COLO829 (cell line): ENCODE measurements at regions not wholly inside any gene's neighbourhood (a gene's known extent, or its start where the extent isn't known, plus 50 kb on each side); places are given as distances from the start of the nearest gene placed in this dataset.

Experiments used
- DNase-seq: peaks from one replicate; pipeline ENCODE4 v3.0.0; 2012; ENCODE audit warnings: low spot score

- DNase-seq = no peak
Measured at GRCh38 chr22:27350306-27350705, 451.2 kb downstream of the MN1 start.

DNA sequence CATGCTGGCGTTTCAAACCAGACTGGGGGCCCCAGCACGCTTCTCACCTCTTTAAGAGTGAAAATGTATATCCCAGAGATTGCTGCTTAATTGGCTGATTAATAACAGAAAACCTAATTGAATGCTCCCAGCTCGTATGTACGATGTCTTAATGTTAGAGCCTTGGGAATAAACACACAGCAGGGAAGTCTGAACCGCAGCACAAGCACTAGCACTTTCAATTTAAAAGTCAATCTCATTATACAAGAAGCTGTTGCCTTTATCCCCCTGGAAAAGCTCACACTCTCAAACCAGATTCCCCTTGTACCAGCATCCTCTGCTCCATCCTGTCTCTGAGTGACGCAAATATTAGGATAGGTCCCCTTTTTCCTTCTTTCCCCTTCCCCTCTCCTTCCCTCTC lies 449.1 kb downstream of the MN1 start:
- no peak for DNase-seq

- DNase-seq = no peak
Measured at GRCh38 chr22:27358096-27358870, 443.3 kb downstream of the MN1 start.

GRCh38 chr22:27370269-27370668 lies 431.3 kb downstream of the MN1 start:
- DNase-seq = no peak

- DNase-seq = no peak
Measured at GRCh38 chr22:27370987-27371386, 430.6 kb downstream of the MN1 start.

DNA sequence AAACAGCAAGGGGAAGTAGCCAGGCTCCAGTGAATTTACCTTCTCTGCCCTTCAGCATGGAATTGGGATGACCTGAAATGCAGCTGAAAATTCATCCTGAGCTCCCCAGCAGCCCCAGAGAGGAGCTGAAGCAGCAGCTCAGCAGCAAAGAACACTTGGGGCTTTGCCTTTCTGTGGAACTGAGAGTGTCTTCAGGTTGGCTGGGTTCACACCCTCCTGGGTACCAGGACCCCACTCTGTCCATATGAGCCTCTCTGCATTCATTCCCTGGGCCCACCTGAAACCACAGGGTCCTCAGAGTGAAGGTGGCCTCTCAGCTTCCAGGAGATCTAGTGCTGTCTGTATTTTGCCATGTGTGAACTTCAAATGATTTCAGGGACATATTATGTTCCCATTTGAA lies 429.2 kb downstream of the MN1 start:
- no peak for DNase-seq

DNA sequence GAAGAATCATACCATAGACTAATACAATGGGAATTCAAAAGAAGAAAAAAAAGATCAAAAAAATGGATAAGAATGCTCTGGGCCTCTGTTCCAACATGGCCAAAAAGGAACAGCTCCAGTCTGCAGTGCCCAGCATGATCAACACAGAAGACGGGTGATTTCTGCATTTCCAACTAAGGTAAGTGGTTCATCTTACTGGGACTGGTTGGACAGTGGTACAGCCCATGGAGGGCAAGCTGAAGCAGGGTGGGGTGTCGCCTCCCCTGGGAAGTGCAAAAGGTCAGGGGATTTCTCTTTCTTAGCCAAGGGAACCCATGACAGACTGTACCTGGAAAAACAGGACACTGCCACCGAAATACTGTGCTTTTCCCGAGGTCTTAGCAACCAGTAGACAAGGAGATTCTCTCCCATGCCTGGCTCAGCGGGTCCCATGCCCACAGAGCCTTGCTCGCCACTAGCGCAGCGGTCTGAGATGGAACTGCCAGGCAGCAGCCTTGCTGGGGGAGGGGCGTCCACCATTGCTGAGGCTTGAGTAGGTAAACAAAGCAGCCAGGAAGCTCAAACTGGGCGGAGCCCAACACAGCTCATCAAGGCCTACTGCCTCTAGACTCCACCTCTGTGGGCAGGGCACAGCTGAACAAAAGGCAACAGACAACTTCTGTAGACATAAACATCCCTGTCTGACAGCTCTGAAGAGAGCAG lies 428.4 kb downstream of the MN1 start:
- DNase-seq = no peak

DNA sequence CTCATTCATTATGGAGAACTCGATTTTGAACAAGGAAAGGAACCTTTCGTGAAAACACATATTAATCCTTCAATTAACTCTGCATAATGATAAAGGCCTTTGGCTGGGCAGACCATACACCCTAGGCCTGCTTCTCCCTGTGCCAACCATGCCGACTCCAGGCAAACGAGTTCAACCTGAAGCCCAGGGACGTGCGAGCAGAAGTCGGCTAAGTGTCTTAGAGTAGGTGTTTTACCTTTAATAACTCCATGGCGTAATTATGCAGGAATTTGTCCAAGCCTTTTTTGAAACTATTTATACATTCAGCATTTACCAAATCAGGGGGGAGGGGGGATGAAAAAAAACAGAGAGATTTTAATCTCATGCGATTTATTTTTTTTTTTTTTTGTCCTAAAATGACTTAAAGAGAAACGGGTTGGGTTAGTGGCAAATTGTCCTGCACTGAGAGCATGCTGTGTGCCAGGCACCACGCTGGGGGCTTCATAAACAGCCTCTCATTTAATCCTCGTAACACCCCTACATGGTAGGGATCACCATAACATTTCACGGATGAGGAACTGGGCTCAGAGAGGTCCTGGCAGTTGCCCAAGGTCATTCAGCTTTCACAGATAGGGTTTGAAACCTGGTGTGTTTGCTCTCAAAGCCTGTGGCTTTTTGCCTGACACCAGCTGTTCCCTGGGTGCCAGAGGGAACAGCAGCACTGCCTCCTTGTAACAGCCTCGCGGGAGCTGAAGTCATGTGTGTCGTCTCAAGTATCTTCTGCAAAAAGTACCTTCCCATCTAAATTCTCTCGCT lies 423.9 kb downstream of the MN1 start:
- no peak for DNase-seq

GRCh38 chr22:27378311-27378800 lies 423.2 kb downstream of the MN1 start:
- DNase-seq = no peak

GRCh38 chr22:27378995-27379394 lies 422.6 kb downstream of the MN1 start:
- no peak for DNase-seq

GRCh38 chr22:27380855-27381254 lies 420.7 kb downstream of the MN1 start:
- no peak for DNase-seq

GRCh38 chr22:27381552-27381951 lies 420.0 kb downstream of the MN1 start:
- DNase-seq = no peak

DNA sequence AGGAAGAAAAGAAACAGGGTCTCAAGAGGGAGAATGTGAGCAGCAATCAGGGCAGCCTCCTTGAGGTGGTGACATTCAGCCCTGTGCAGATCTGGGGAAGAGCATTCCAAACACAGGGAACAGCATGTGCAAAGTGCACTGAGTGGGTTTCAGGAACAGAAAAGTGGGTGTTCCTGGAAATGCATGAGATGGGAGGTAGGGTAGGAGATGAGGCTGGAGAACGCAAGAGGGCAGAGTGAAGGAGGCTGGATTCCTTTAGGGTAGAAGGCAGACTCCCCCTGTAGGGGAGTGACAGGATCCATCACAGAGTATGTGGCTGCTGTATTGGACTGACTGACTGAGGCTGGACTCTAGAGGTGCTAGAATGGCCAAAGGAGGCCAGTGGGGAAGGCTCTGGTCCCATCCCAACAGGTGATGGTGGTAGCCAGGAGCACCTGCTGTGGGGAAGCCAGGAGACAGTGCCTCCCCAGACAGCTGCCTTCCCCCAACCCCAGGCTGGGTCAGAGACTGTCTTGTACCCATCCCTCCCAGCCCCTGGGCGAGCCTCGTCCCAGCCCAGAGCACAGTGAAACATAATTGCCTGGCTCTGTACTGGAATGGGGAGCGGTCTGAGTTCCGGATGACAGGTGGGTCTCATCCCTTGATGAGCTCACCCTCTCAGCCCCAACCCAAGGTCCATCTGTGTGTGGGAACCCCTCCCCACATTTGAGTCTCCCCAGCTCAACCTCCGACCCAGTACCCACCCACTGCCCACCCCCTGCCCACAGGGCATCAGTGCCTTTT lies 419.4 kb downstream of the MN1 start:
- no peak for DNase-seq

- no peak for DNase-seq
Measured at GRCh38 chr22:27382947-27383346, 418.6 kb downstream of the MN1 start.

DNA sequence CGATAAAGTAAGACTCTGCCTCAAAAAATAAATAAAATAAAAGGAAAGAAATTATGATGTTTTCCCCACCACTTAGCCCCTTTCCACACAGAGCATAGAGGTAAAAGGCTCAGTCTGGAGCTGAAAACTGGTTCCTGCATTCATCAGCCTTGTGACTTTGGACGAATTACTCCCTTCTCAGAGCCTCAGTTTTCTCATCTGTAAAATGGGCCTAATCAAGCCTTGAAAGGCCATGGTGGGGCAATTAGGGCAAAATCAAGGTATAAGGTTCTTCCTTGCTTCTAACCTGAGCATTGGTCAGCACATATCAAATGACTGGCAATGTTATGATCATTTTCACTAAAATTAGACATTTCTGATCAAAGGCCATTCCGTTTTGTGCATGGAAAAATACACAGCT lies 417.7 kb downstream of the MN1 start:
- no peak for DNase-seq

DNA sequence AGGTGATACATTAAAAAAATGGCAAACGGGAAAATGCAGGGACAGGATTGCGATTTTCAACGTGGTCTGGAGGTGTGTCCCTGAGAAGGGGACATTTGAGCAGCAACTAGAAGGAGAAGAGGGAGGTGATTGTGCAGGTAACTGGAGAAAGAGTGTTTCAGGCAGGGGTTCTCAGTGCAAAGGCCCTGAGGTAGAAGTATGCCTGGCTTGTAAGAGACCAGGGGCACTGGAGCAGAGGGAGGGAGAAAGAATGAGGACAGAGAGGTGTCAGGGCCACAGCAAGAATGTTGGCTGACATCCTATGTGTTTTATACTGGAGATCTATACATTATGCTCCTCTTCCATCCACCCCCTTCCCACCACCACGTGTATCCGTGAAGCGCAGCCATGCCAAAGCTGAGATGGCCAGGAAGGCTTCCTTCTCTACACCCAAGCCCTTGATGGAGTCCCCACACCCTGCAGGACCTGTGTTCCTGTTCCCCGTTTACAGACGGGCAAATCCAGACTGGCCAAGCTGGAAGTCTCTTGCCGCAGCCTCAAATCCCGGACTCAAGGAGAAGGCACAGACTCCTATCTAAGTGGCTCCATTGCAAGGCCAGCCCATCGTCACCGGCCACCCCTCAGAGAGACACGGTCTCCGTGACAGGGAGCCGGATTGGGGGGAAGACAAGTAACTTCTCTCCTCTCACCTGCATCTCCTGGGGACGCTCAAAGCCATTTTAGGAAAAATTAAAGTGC lies 416.1 kb downstream of the MN1 start:
- DNase-seq = no peak

DNA sequence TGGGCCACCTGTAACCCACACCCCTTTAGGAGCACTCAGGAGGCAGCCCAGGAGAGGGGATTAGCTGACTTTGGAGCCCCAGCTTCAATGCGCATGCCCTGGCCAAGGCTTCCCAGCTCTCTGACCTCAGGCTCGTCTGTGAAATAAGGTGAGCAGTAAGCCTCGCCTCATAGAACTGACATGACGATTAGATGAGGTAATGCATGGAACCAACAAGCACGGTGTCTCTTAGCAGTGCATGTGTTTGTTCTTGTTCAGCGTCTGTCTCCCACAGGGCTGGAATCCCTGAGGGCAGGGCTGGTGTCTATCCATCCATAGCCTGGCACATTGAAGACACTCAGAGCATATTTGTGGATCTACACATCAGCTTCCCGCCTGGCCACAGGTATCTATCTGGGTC lies 415.4 kb downstream of the MN1 start:
- no peak for DNase-seq

- DNase-seq = no peak
Measured at GRCh38 chr22:27387561-27387960, 414.0 kb downstream of the MN1 start.

- DNase-seq = no peak
Measured at GRCh38 chr22:27388090-27388600, 413.4 kb downstream of the MN1 start.

DNA sequence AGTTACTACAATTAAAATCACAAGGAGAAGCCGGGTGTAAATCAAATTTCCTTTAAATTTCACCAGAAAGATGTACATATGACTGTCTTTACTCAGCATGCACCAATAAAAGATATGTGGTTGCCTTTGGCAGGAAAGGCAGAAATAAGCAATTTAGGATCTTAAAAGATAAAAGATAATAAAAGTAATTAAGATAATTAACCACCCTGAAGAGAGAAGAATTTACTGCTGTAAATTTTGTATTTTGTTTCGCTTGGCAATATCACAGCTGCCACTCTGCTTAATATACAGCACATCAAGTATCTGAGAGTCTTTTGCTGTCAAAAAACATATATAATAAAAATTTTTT lies 411.9 kb downstream of the MN1 start:
- no peak for DNase-seq

GRCh38 chr22:27391092-27391770 lies 410.3 kb downstream of the MN1 start:
- DNase-seq = no peak
